Skeletal muscle satellite cell (primary cell): ENCODE measurements at regions not wholly inside any gene's neighbourhood (a gene's known extent, or its start where the extent isn't known, plus 50 kb on each side); places are given as distances from the start of the nearest gene placed in this dataset.

Source experiments
- H3K27me3 ChIP-seq: 2 replicates; pipeline ENCODE4 v1.7.0; 2013; ENCODE audit warnings: low read length; ENCODE audit not compliant: control insufficient read depth, insufficient read depth
- H3K36me3 ChIP-seq: 2 replicates; pipeline ENCODE4 v1.7.0; 2013; ENCODE audit warnings: mild to moderate bottlenecking, control low read depth, low read length; ENCODE audit not compliant: insufficient read depth
- H3K4me1 ChIP-seq: 2 replicates; pipeline ENCODE4 v1.7.0; 2013; ENCODE audit warnings: low read length; ENCODE audit not compliant: control insufficient read depth, insufficient read depth
- H3K4me2 ChIP-seq: 2 replicates; pipeline ENCODE4 v1.7.0; 2013; ENCODE audit warnings: mild to moderate bottlenecking, low read length
- H3K4me3 ChIP-seq: 2 replicates; pipeline ENCODE4 v1.7.0; 2013; ENCODE audit warnings: low read length
- H3K9ac ChIP-seq: 2 replicates; pipeline ENCODE4 v1.7.0; 2013; ENCODE audit warnings: mild to moderate bottlenecking, low read depth, low read length, moderate library complexity
- H3K9me3 ChIP-seq: replicated peaks from 2 replicates; pipeline ENCODE4 v1.7.0; 2013; ENCODE audit warnings: mild to moderate bottlenecking, control low read depth, low read length

GRCh38 chr10:89092981-89093380 lies 102.4 kb downstream of the FAS start:
- no peaks in the 10 kb centered on the region for H3K9me3 ChIP-seq
- no peak overlapping the region for H3K9ac ChIP-seq
- H3K36me3 ChIP-seq: no peaks in the 10 kb centered on the region
- no peak overlapping the region for H3K4me2 ChIP-seq
- H3K4me1 ChIP-seq: peaks cover 2% of the 10 kb centered on the region
- no peak overlapping the region for H3K4me3 ChIP-seq
- H3K27me3 ChIP-seq: no peaks in the 10 kb centered on the region

- H3K4me2 ChIP-seq: no peak overlapping the region
- peaks cover 3% of the 10 kb centered on the region for H3K4me1 ChIP-seq
- no peak overlapping the region for H3K4me3 ChIP-seq
- H3K36me3 ChIP-seq: no peaks in the 10 kb centered on the region
- H3K27me3 ChIP-seq: no peaks in the 10 kb centered on the region
- no peaks in the 10 kb centered on the region for H3K9me3 ChIP-seq
- no peak overlapping the region for H3K9ac ChIP-seq
Observed at GRCh38 chr10:89092439-89092838, 101.8 kb downstream of the FAS start.

GRCh38 chr10:89091496-89091895 lies 100.9 kb downstream of the FAS start:
- peaks cover 12% of the 10 kb centered on the region for H3K4me1 ChIP-seq
- H3K4me2 ChIP-seq: no peak overlapping the region
- H3K36me3 ChIP-seq: no peaks in the 10 kb centered on the region
- H3K4me3 ChIP-seq: no peak overlapping the region
- no peaks in the 10 kb centered on the region for H3K27me3 ChIP-seq
- H3K9me3 ChIP-seq: no peaks in the 10 kb centered on the region
- H3K9ac ChIP-seq: no peak overlapping the region

- no peak overlapping the region for H3K4me3 ChIP-seq
- no peak overlapping the region for H3K9ac ChIP-seq
- no peaks in the 10 kb centered on the region for H3K27me3 ChIP-seq
- H3K4me2 ChIP-seq: no peak overlapping the region
- H3K4me1 ChIP-seq: peaks cover 14% of the 10 kb centered on the region
- H3K9me3 ChIP-seq: no peaks in the 10 kb centered on the region
- no peaks in the 10 kb centered on the region for H3K36me3 ChIP-seq
Observed at GRCh38 chr10:89090756-89091445, 100.3 kb downstream of the FAS start.

GRCh38 chr10:89086801-89087521 lies 96.4 kb downstream of the FAS start:
- Histone ChIP-seq H3K36me3 (no peaks in the 10 kb centered on the region), H3K27me3 (no peaks in the 10 kb centered on the region), H3K9me3 (no peaks in the 10 kb centered on the region), H3K9ac (peak overlapping the region; percentile 52), H3K4me1 (peaks cover 14% of the 10 kb centered on the region), H3K4me2 (peak overlapping the region; percentile 72), H3K4me3 (peak overlapping the region; percentile 54)

GRCh38 chr10:89085153-89085552 lies 94.6 kb downstream of the FAS start:
- no peak overlapping the region for H3K4me3 ChIP-seq
- no peaks in the 10 kb centered on the region for H3K36me3 ChIP-seq
- H3K4me1 ChIP-seq: peaks cover 17% of the 10 kb centered on the region
- no peaks in the 10 kb centered on the region for H3K27me3 ChIP-seq
- no peaks in the 10 kb centered on the region for H3K9me3 ChIP-seq
- no peak overlapping the region for H3K9ac ChIP-seq
- no peak overlapping the region for H3K4me2 ChIP-seq

- no peak overlapping the region for H3K4me3 ChIP-seq
- no peaks in the 10 kb centered on the region for H3K27me3 ChIP-seq
- no peaks in the 10 kb centered on the region for H3K36me3 ChIP-seq
- no peaks in the 10 kb centered on the region for H3K9me3 ChIP-seq
- peaks cover 15% of the 10 kb centered on the region for H3K4me1 ChIP-seq
- H3K9ac ChIP-seq: no peak overlapping the region
- H3K4me2 ChIP-seq: no peak overlapping the region
Observed at GRCh38 chr10:89082086-89082485, 91.5 kb downstream of the FAS start.

- Histone ChIP-seq H3K9ac (no peak overlapping the region), H3K4me2 (no peak overlapping the region), H3K36me3 (no peaks in the 10 kb centered on the region), H3K4me3 (no peak overlapping the region), H3K9me3 (no peaks in the 10 kb centered on the region), H3K4me1 (peaks cover 8% of the 10 kb centered on the region), H3K27me3 (no peaks in the 10 kb centered on the region)
Observed at GRCh38 chr10:89080660-89081059, 90.1 kb downstream of the FAS start.

GRCh38 chr10:89079961-89080360 lies 89.4 kb downstream of the FAS start:
- H3K36me3 ChIP-seq: no peaks in the 10 kb centered on the region
- no peaks in the 10 kb centered on the region for H3K27me3 ChIP-seq
- peaks cover 8% of the 10 kb centered on the region for H3K4me1 ChIP-seq
- H3K9ac ChIP-seq: no peak overlapping the region
- no peak overlapping the region for H3K4me2 ChIP-seq
- no peaks in the 10 kb centered on the region for H3K9me3 ChIP-seq
- no peak overlapping the region for H3K4me3 ChIP-seq

GRCh38 chr10:89078724-89079672 lies 88.4 kb downstream of the FAS start:
- Histone ChIP-seq H3K4me3 (no peak overlapping the region), H3K4me1 (peaks cover 12% of the 10 kb centered on the region), H3K9ac (no peak overlapping the region)

GRCh38 chr10:89076120-89076519 lies 85.5 kb downstream of the FAS start:
- Histone ChIP-seq H3K36me3 (no peaks in the 10 kb centered on the region), H3K27me3 (no peaks in the 10 kb centered on the region), H3K4me3 (no peak overlapping the region), H3K4me1 (peaks cover 12% of the 10 kb centered on the region), H3K9me3 (no peaks in the 10 kb centered on the region), H3K9ac (no peak overlapping the region), H3K4me2 (no peak overlapping the region)

More at GRCh38 chr10:89078724-89079672, 88.4 kb downstream of the FAS start:
- no peaks in the 10 kb centered on the region for H3K9me3 ChIP-seq
- no peak overlapping the region for H3K4me2 ChIP-seq
- no peaks in the 10 kb centered on the region for H3K36me3 ChIP-seq
- no peaks in the 10 kb centered on the region for H3K27me3 ChIP-seq
